NT2/D1 (cell line): ENCODE measurements at regions not wholly inside any gene's neighbourhood (a gene's known extent, or its start where the extent isn't known, plus 50 kb on each side); places are given as distances from the start of the nearest gene placed in this dataset.

Experiments used
- SUZ12 ChIP-seq: IDR thresholded peaks from 2 replicates; pipeline ENCODE4 v1.6.1; 2011; ENCODE audit not compliant: insufficient read length, insufficient read depth; ENCODE audit errors: extremely low read depth
- YY1 ChIP-seq: IDR thresholded peaks from 2 replicates; pipeline ENCODE4 v1.6.1; 2011; ENCODE audit not compliant: insufficient read length, insufficient read depth
- ZNF274 ChIP-seq: IDR thresholded peaks from 2 replicates; pipeline ENCODE4 v1.6.1; 2011; ENCODE audit warnings: mild to moderate bottlenecking, low read depth, low read length

DNA sequence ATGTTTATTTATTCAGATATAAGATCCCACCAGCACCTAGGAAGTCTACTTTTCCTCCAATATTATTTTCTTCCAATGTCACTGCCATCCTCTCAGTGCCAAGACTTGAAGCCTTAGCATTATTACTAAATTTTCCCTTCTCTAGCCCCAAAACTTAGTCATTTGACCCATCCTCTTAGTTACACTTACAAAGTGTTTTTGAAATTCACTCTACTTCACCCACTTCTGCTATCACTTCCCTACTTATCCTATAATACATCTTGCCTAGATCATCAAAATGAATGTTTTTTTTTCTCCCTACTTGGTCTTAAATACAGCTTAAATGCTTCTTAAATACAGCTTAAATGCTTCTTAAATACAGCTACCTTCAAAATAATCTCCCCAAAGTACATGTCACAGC is 376.6 kb downstream of the RSL24D1 start:
- no peak for TF ChIP-seq YY1
- TF ChIP-seq ZNF274 = no peak
- no peak for TF ChIP-seq SUZ12
